Peyer's patch (tissue), 4 donors: ENCODE measurements at regions not wholly inside any gene's neighbourhood (a gene's known extent, or its start where the extent isn't known, plus 50 kb on each side); places are given as distances from the start of the nearest gene placed in this dataset.

Experiments
- CTCF ChIP-seq, 6 experiments: fragments of 450-650 bp in 4 of 6; fragments of 200-600 bp in 2 of 6; sonication (generic) in 1 of 6; IDR thresholded peaks; one replicate each; pipeline ENCODE4 v1.5.1; 2017 to 2019; ENCODE audit warnings: antibody characterized with exemption in 6 of 6, mild to moderate bottlenecking in 3 of 6, moderate library complexity in 1 of 6
- POLR2A ChIP-seq, 2 donors: fragments of 450-650 bp; IDR thresholded peaks; one replicate each; pipeline ENCODE4 v1.5.1; 2017; ENCODE audit warnings: antibody characterized with exemption in 2 of 2, mild to moderate bottlenecking in 2 of 2, moderate library complexity in 2 of 2

GRCh38 chr12:94753036-94753679 lies 102.8 kb upstream of the TMCC3 start:
- TF ChIP-seq CTCF (IDR thresholded peaks at IDR 0.05) (no peak), POLR2A (IDR thresholded peaks at IDR 0.05) (no peak)
